ENCODE measurements at regions not wholly inside any gene's neighbourhood (a gene's known extent, or its start where the extent isn't known, plus 50 kb on each side); places are given as distances from the start of the nearest gene placed in this dataset.

DNA sequence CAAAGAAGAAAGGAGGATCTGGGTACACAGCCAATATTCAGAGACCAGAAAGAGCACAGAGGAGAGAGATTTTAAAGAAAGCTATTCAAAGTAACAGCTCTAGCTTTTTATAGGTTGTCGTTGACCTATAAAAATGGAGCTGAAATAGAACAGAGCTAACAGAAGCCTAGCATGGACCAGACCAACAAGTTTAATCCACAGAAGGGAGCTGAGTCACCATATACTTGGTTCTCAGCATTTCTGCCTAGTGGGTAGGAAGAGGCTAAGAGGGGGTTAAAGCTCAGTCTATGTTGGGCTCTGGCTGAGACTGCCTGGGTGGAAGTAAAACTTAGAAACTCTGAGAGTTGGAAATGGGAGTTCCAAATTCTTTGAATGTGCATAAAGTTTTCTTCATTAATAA lies 678.0 kb upstream of the CDH2 start:
- TF ChIP-seq, protein P1, sequence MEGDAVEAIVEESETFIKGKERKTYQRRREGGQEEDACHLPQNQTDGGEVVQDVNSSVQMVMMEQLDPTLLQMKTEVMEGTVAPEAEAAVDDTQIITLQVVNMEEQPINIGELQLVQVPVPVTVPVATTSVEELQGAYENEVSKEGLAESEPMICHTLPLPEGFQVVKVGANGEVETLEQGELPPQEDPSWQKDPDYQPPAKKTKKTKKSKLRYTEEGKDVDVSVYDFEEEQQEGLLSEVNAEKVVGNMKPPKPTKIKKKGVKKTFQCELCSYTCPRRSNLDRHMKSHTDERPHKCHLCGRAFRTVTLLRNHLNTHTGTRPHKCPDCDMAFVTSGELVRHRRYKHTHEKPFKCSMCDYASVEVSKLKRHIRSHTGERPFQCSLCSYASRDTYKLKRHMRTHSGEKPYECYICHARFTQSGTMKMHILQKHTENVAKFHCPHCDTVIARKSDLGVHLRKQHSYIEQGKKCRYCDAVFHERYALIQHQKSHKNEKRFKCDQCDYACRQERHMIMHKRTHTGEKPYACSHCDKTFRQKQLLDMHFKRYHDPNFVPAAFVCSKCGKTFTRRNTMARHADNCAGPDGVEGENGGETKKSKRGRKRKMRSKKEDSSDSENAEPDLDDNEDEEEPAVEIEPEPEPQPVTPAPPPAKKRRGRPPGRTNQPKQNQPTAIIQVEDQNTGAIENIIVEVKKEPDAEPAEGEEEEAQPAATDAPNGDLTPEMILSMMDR (IDR thresholded peaks at IDR 0.05) = no peak
- no peak for TF ChIP-seq EZH2 (IDR thresholded peaks at IDR 0.05; ENCODE audit: borderline replicate concordance, insufficient read depth, low read depth, low read length, poor library complexity, severe bottlenecking)

Measured in B cell (primary cell).